GM18868 (cell line): ENCODE measurements at regions not wholly inside any gene's neighbourhood (a gene's known extent, or its start where the extent isn't known, plus 50 kb on each side); places are given as distances from the start of the nearest gene placed in this dataset.

Source experiments
- ATAC-seq: cut with Tn5 transposase; IDR thresholded peaks from one replicate; pipeline ENCODE4 v1.9.1; 2021; ENCODE audit warnings: mild to moderate bottlenecking, moderate library complexity; ENCODE audit not compliant: unreplicated experiment

- ATAC-seq: no peak
Measured at GRCh38 chr18:25875551-25876240, 214.7 kb downstream of the SS18 start.

- ATAC-seq: no peak
Measured at GRCh38 chr18:25873833-25874232, 216.6 kb downstream of the SS18 start.

GRCh38 chr18:25866331-25866730 lies 224.1 kb downstream of the SS18 start:
- no peak for ATAC-seq

GRCh38 chr18:25862881-25863600 lies 227.4 kb downstream of the SS18 start:
- no peak for ATAC-seq

- no peak for ATAC-seq
Measured at GRCh38 chr18:25853691-25854433, 236.6 kb downstream of the SS18 start.

GRCh38 chr18:25843791-25844190 lies 246.6 kb downstream of the SS18 start:
- ATAC-seq: no peak

- no peak for ATAC-seq
Measured at GRCh38 chr18:25842665-25843064, 247.7 kb downstream of the SS18 start.

GRCh38 chr18:25834061-25834460 lies 256.4 kb downstream of the SS18 start:
- ATAC-seq: no peak

- ATAC-seq: peak; percentile 83
Measured at GRCh38 chr18:25832001-25832604, 258.3 kb downstream of the SS18 start.

GRCh38 chr18:25831301-25831701 lies 259.1 kb downstream of the SS18 start:
- ATAC-seq: no peak

- no peak for ATAC-seq
Measured at GRCh38 chr18:25830787-25831186, 259.6 kb downstream of the SS18 start.

GRCh38 chr18:25827961-25828561 lies 262.4 kb downstream of the SS18 start:
- ATAC-seq: no peak

GRCh38 chr18:25827228-25827627 lies 263.2 kb downstream of the SS18 start:
- no peak for ATAC-seq

GRCh38 chr18:25826823-25827222 lies 263.6 kb downstream of the SS18 start:
- no peak for ATAC-seq

- no peak for ATAC-seq
Measured at GRCh38 chr18:25825979-25826776, 264.2 kb downstream of the SS18 start.

GRCh38 chr18:25825056-25825455 lies 265.4 kb downstream of the SS18 start:
- no peak for ATAC-seq

- no peak for ATAC-seq
Measured at GRCh38 chr18:25819746-25820363, 270.6 kb downstream of the SS18 start.

- no peak for ATAC-seq
Measured at GRCh38 chr18:25818505-25818904, 271.9 kb downstream of the SS18 start.

- no peak for ATAC-seq
Measured at GRCh38 chr18:25817546-25818237, 272.7 kb downstream of the SS18 start.
